ENCODE measurements at regions not wholly inside any gene's neighbourhood (a gene's known extent, or its start where the extent isn't known, plus 50 kb on each side); places are given as distances from the start of the nearest gene placed in this dataset.
"Not testable (repeated sequence)": the region's sequence is repeated elsewhere in the genome, so short reads cannot be mapped to it uniquely, and the experiment has no call there.

DNA sequence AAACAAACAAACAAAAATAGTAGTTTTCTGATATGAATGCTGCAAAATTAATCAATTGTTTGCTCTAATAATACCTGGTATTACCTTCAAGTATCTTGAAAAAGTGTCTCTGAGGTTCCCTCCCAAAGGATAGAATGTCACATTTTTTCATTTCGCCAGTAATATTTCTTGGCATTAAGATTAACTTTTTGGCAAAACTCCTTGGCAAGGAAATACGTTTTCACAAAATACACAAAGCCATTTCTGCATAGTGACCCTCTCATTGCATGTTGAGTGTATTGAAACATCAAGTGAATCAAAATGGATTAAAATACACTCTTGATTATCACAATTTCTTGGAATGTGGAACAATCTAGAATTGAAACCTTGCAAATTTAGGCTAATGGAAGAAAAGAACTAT lies 230.5 kb downstream of the ATPSCKMT start:
- TF ChIP-seq, protein P1, sequence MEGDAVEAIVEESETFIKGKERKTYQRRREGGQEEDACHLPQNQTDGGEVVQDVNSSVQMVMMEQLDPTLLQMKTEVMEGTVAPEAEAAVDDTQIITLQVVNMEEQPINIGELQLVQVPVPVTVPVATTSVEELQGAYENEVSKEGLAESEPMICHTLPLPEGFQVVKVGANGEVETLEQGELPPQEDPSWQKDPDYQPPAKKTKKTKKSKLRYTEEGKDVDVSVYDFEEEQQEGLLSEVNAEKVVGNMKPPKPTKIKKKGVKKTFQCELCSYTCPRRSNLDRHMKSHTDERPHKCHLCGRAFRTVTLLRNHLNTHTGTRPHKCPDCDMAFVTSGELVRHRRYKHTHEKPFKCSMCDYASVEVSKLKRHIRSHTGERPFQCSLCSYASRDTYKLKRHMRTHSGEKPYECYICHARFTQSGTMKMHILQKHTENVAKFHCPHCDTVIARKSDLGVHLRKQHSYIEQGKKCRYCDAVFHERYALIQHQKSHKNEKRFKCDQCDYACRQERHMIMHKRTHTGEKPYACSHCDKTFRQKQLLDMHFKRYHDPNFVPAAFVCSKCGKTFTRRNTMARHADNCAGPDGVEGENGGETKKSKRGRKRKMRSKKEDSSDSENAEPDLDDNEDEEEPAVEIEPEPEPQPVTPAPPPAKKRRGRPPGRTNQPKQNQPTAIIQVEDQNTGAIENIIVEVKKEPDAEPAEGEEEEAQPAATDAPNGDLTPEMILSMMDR (IDR thresholded peaks at IDR 0.05; ENCODE audit: control insufficient read depth, insufficient read depth, low read depth, low read length, missing control alignments) = no peak
- no peak for DNase-seq (ENCODE audit: low read depth)
- no peak overlapping the region for H3K4me3 ChIP-seq (ENCODE audit: control insufficient read depth, low read depth, low read length)

DNA sequence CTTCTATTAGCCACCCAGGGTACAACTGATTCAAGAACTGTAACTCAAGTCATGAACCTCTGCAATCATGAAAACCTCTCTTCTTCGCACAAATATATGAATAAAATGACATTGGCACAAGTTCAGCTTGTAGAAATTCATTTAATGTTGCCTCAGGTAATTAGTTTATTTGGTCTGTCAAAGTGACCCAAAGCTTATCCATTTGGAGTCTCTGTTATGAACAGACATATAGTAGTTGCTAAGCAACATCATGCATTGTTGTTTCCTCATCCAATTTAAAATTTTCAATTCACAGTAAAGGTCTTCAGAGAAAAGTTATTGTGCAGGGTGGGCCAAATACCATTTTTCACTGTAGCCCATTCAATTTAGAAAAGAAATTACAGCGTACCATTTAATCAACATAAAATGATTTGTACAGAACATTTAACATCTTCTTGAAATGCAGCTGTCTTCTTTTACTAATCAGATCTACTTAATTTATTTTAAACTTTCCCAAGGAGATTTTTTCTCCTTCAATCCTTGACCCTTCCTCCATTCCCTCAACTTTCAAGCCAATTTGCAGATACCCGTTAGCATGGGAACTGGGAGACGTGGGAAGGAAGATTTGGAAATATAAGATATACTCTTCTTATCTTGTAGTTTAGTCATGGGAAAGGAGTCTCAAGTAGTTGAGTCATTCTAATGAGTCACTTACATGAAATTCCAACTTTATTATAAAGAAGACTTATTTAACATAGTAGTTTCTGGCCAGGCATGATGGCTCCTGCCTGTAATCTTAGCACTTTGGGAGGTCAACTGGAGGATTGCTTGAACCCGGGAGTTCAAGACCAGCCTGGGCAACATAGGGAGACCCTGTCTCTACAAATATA lies 231.3 kb downstream of the ATPSCKMT start:
- TF ChIP-seq, protein P1 (IDR thresholded peaks at IDR 0.05; ENCODE audit: control insufficient read depth, insufficient read depth, low read depth, low read length, missing control alignments) = no peak
- DNase-seq (ENCODE audit: low read depth) = peak; percentile 75
- no peak overlapping the region for H3K4me3 ChIP-seq (ENCODE audit: control insufficient read depth, low read depth, low read length)

DNA sequence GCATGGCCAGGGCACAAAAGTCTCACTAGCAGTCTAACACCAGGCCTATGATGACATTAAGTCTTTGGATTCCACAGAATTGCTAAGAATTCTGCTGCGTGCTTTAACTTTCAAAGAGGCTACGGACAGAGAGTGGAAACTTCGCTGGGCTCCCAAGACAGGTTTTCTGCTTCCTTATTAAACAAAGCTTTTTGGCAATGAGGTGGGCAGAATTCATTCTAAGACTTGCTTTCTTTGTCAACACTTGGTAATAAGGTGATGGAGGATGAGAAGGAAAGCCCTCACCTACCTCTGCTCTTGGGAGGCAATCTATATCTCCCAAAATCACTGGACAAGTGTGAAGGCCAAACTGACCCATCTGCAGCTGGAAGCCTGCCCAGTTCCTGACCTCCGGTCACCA lies 231.9 kb downstream of the ATPSCKMT start:
- no peak overlapping the region for H3K4me3 ChIP-seq (ENCODE audit: control insufficient read depth, low read depth, low read length)
- TF ChIP-seq, protein P1 (IDR thresholded peaks at IDR 0.05; ENCODE audit: control insufficient read depth, insufficient read depth, low read depth, low read length, missing control alignments) = no peak

DNA sequence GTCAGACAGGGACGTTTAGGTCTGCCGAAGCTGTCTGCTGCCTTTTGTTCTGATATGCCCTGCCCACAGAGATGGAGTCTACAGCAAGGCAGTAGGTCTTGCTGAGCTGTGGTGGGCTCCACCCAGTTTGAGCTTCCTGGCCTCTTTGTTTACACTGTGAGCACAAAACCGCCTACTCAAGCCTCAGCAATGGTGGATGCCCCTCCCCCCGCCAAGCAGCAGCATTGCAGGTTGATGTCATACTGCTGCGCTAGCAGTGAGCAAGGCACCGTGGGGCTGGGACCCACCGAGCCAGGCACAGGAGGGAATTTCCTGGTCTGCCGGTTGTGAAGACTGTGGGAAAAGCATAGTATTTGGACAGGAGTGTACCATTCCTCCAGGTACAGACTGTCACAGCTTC lies 233.1 kb downstream of the ATPSCKMT start:
- not testable (repeated sequence) for DNase-seq (ENCODE audit: low read depth); H3K4me3 ChIP-seq (ENCODE audit: control insufficient read depth, low read depth, low read length)

More for the DNA sequence above, 231.9 kb downstream of the ATPSCKMT start:
- no peak for DNase-seq (ENCODE audit: low read depth)

DNA sequence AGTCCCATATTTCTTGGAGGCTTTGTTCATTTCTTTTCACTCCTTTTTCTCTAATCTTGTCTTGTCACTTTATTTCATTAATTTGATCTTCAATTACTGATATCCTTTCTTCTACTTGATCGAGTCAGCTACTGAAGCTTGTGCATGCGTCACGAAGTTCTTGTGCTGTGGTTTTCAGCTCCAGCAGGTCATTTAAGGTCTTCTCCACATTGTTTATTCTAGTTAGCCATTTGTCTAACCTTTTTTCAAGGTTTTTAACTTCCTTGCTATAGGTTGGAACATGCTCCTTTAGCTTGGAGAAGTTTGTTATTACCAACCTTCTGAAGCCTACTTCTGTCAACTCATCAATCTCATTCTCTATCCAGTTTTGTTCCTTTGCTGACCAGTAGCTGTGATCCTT lies 234.0 kb downstream of the ATPSCKMT start:
- DNase-seq (ENCODE audit: low read depth); H3K4me3 ChIP-seq (ENCODE audit: control insufficient read depth, low read depth, low read length): not testable (repeated sequence)

DNA sequence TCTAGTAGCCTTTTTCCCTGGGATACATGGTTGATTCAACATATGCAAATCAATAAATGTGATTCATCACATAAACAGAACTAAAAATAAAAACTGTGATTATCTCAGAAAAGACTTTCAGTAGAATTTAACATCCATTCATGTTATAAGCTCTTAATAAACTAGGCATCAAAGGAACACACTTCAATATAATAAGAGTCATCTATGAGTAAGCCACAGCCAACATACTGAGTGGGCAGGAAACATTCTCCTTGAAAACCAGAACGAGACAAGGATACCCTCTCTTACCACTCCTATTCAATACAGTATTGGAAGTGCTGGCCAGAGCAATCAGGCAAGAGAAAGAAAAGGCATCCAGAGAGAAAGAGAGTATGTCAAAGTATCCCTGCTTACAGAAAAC lies 239.9 kb downstream of the ATPSCKMT start:
- TF ChIP-seq, protein P1 (IDR thresholded peaks at IDR 0.05; ENCODE audit: control insufficient read depth, insufficient read depth, low read depth, low read length, missing control alignments) = no peak
- no peak for DNase-seq (ENCODE audit: low read depth)
- H3K4me3 ChIP-seq (ENCODE audit: control insufficient read depth, low read depth, low read length) = no peak overlapping the region

DNA sequence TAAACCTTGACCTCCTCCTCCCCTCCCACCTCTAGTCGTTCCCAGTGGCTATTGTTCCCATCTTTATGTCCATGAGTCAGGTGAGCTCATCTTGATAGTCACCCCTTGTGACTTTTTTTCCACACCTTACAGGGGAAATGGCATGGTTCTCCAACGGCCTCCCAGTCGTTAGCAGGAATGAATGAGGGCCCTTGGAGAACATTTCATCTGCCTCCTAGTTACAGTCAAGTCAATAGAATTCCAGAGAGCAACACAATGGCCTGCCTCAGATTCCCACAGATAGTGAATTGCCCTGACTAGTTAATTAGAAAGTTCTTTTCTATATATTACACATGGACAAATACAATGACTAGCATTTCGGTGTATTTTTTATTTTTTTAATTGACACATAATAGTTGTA lies 262.6 kb downstream of the ATPSCKMT start:
- TF ChIP-seq, protein P1 (IDR thresholded peaks at IDR 0.05; ENCODE audit: control insufficient read depth, insufficient read depth, low read depth, low read length, missing control alignments) = no peak
- no peak for DNase-seq (ENCODE audit: low read depth)
- no peak overlapping the region for H3K4me3 ChIP-seq (ENCODE audit: control insufficient read depth, low read depth, low read length)

DNA sequence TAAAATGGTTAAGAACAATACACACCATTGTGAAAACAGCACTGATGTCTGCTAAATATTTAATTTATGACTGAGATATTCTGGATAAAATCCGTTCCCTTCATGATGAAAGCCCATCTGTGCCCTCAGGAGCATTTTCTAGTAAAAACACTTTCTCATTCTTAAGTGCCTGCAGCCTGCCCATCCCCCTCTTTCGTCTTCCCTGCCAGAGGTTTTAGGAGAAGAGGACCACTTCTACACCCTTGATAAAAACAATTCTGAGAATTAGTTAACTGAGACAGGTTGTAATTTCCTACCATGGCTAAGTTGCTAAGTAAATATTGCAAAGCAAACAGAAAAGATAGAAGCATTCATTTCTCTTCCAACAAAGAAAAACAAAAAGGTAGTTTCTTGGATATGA lies 272.6 kb downstream of the ATPSCKMT start:
- H3K4me3 ChIP-seq (ENCODE audit: control insufficient read depth, low read depth, low read length) = no peak overlapping the region
- no peak for DNase-seq (ENCODE audit: low read depth)
- TF ChIP-seq, protein P1 (IDR thresholded peaks at IDR 0.05; ENCODE audit: control insufficient read depth, insufficient read depth, low read depth, low read length, missing control alignments) = no peak
